ENCODE measurements at regions not wholly inside any gene's neighbourhood (a gene's known extent, or its start where the extent isn't known, plus 50 kb on each side); places are given as distances from the start of the nearest gene placed in this dataset.

DNA sequence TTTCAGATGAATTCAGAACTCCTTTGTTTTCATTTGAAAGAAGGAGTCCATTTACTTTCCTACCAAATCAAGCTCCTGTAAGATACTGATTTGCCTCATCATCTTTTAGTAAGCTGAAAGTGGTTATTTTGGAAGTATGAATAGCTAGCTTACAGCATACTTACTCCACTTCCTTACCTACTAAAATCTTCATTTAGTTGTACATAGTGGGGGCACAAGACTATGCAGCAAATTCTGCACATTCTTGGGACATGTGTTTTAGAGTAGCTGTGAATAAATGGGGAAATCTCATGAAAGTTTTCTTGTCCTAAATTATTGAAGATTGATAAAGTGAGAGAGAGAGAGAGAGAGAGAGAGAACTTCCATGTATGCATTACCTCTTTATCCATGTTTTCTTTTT, 256.3 kb downstream of the OGFRL1 start:
- H3K27me3 ChIP-seq, result no peaks in the 10 kb centered on the region
- intact Hi-C loops (cut with DNase I), result no loop called here
- no peaks in the 10 kb centered on the region for H3K4me1 ChIP-seq
- no peaks in the 10 kb centered on the region for H3K9me3 ChIP-seq
- DNase-seq, result no peak
- no peak overlapping the region for H3K4me3 ChIP-seq
- TF ChIP-seq CTCF (IDR thresholded peaks at IDR 0.05), result no peak
- no peaks in the 10 kb centered on the region for H3K36me3 ChIP-seq
- no peak overlapping the region for H3K9ac ChIP-seq (ENCODE audit: low read depth in 2 of 2, low read length in 2 of 2)
- H3K27ac ChIP-seq, result no peak overlapping the region

DNA sequence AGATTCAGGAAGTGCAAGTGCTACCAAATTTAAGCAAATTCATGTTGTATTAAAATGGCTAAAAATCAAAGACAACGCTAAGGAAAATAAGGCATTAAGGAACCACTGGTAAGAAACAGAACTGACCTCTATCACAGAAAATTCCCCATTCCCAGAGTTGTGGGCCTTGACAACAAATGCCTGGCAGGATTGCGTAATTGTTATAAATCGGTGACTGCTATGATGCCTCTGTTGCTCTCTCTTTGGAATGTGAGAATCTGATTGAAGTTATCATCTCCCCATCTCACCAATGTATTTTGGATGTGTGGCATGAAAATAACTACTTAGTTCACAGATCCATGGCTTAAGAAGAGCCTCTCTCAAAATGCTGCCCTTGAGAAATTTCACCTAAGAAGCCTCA, 257.3 kb downstream of the OGFRL1 start:
- no peak for TF ChIP-seq CTCF (IDR thresholded peaks at IDR 0.05)
- no peak for DNase-seq
- H3K36me3 ChIP-seq, result no peaks in the 10 kb centered on the region
- no peaks in the 10 kb centered on the region for H3K9me3 ChIP-seq
- intact Hi-C loops (cut with DNase I), result no loop called here
- H3K4me3 ChIP-seq, result no peak overlapping the region
- no peak overlapping the region for H3K9ac ChIP-seq (ENCODE audit: low read depth in 2 of 2, low read length in 2 of 2)
- H3K27me3 ChIP-seq, result no peaks in the 10 kb centered on the region
- no peaks in the 10 kb centered on the region for H3K4me1 ChIP-seq
- H3K27ac ChIP-seq, result no peak overlapping the region

DNA sequence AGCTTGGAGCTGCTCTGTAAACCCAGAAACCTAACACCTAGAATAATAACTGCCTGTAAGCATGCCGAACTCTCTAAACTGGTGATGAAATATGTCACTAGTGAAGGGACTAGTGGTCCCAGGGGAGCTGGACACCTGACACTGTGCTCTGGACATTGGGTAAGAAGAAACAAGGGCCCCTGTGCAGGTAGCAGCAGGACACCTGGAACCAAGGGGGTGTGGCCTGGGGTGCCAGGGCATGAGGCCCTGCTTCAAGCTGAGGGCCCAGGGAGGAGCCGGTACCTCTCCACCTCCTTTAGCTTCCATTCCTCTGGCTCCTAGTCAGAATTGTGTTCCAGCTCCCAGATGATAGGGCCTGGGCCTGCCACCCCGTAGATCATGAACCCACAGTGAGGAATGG, 263.2 kb downstream of the OGFRL1 start:
- no peaks in the 10 kb centered on the region for H3K4me1 ChIP-seq
- no peak overlapping the region for H3K4me3 ChIP-seq
- intact Hi-C loops (cut with DNase I), result no loop called here
- H3K27ac ChIP-seq, result no peak overlapping the region
- H3K36me3 ChIP-seq, result no peaks in the 10 kb centered on the region
- H3K27me3 ChIP-seq, result no peaks in the 10 kb centered on the region
- no peak overlapping the region for H3K9ac ChIP-seq (ENCODE audit: low read depth in 2 of 2, low read length in 2 of 2)
- TF ChIP-seq CTCF (IDR thresholded peaks at IDR 0.05), result no peak
- H3K9me3 ChIP-seq, result no peaks in the 10 kb centered on the region
- DNase-seq, result no peak

- H3K36me3 ChIP-seq, result no peaks in the 10 kb centered on the region
- no peak for DNase-seq
- no peak overlapping the region for H3K9ac ChIP-seq (ENCODE audit: low read depth in 2 of 2, low read length in 2 of 2)
- no peak overlapping the region for H3K4me3 ChIP-seq
- no peak overlapping the region for H3K27ac ChIP-seq
- H3K27me3 ChIP-seq, result no peaks in the 10 kb centered on the region
- no peaks in the 10 kb centered on the region for H3K4me1 ChIP-seq
- no peaks in the 10 kb centered on the region for H3K9me3 ChIP-seq
- TF ChIP-seq CTCF (IDR thresholded peaks at IDR 0.05), result no peak
- intact Hi-C loops (cut with DNase I), result no loop called here
Observed at GRCh38 chr6:71556141-71556540, 267.5 kb downstream of the OGFRL1 start.

GRCh38 chr6:71558974-71559373, 270.4 kb downstream of the OGFRL1 start:
- H3K4me1 ChIP-seq, result no peaks in the 10 kb centered on the region
- TF ChIP-seq CTCF (IDR thresholded peaks at IDR 0.05), result no peak
- H3K27me3 ChIP-seq, result no peaks in the 10 kb centered on the region
- H3K9ac ChIP-seq (ENCODE audit: low read depth in 2 of 2, low read length in 2 of 2), result no peak overlapping the region
- no peak overlapping the region for H3K4me3 ChIP-seq
- intact Hi-C loops (cut with DNase I), result no loop called here
- H3K9me3 ChIP-seq, result no peaks in the 10 kb centered on the region
- no peak for DNase-seq
- no peaks in the 10 kb centered on the region for H3K36me3 ChIP-seq
- no peak overlapping the region for H3K27ac ChIP-seq

GRCh38 chr6:71567562-71567961, 279.0 kb downstream of the OGFRL1 start:
- TF ChIP-seq CTCF (IDR thresholded peaks at IDR 0.05), result no peak
- Histone ChIP-seq H3K9ac (ENCODE audit: low read depth in 2 of 2, low read length in 2 of 2) (no peak overlapping the region), H3K9me3 (no peaks in the 10 kb centered on the region), H3K4me3 (no peak overlapping the region), H3K27ac (no peak overlapping the region), H3K4me1 (no peaks in the 10 kb centered on the region), H3K27me3 (no peaks in the 10 kb centered on the region), H3K36me3 (no peaks in the 10 kb centered on the region)
- intact Hi-C loops (cut with DNase I), result no loop called here
- DNase-seq, result no peak
